ENCODE measurements at regions not wholly inside any gene's neighbourhood (a gene's known extent, or its start where the extent isn't known, plus 50 kb on each side); places are given as distances from the start of the nearest gene placed in this dataset.
A peak's percentile ranks its signal among the peaks of the same experiment; 100 is the strongest.
"Not testable (repeated sequence)": the region's sequence is repeated elsewhere in the genome, so short reads cannot be mapped to it uniquely, and the experiment has no call there.

DNA sequence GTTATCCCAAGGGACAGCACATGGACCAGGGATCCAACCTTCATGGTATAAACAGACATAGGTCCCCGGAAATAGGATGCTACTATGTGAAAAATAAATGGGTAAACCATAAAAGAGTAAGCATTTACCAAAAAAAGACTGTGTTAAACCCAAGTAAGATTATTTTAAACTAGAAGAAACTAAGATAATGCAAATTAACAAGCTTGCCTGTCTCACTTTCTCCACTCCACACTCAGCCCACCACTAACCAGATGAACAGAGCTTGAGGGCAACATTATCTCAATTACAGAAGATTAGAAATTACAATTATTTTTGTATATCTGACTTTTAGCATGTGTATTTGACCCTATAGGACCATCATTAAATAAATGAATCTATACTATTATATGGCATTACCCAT, 117.2 kb upstream of the CAV2 start:
- DNase-seq: no peak

DNA sequence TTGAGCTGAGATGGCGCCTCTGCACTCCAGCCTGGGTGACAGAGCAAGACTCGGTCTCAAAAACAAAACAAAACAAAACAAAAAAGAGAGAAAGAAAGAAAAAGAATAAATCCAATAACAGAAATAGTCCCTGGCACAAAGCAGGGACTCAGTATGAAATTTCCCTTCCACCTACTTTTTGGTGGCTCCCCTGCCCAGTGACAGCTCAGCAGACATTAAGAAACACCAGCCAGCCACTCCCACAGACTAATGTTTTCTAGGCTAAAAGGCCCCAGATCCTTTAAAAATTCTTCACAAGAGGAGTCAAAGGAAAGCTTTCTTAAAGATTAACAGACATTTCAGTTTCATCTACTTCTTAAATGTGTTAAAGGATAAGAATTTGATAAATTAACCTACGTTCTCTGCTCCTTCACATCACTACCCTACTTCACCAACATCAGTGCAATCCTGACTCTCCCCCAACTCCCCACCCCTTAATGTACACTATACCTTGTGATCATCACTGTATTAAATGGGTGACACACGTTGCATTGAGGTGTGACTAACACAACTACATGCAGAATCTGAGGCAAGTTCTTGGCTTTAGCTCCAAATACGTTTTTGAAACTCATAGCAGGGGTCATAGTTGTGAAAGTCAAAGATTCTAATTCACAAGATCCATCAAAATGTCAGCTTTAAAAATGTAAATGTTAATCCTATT, 114.5 kb upstream of the CAV2 start:
- DNase-seq: no peak

DNA sequence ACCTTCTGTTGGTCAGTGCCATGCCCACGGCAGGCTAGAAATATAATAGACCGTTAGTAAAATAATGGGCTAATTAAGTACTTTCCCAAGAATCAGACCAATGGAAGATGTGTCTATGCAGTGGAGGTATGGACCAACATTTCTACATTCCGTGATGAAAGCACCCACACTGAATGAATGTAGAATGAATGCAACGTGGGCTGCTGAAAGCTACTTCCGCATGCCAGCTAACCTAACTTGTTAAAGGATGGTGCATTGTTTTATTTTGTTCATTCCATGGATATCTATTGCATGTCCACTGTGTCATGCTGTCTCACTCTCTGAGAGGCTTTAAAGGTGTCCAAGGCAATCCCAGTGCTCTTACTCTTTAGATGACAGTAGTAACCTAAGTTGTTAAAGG, 112.9 kb upstream of the CAV2 start:
- DNase-seq: no peak

DNA sequence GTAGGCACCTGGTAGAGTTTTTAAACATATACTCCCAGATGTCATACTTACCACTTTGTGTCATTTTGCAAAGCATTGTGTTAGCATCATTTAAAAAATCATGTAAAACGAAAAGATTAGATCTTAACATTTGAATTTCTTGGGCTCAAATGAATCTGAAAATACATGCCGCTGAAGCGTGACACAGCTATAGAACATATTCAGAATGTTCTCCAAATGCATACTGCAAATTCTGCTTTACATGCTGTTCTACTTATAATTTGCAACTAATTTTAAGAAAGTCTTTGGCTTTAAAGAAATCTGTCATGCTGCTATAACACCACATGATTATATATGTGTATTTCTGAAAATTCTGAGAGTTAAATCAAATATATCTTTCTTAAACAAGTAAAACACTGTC, 109.2 kb upstream of the CAV2 start:
- no peak for DNase-seq

DNA sequence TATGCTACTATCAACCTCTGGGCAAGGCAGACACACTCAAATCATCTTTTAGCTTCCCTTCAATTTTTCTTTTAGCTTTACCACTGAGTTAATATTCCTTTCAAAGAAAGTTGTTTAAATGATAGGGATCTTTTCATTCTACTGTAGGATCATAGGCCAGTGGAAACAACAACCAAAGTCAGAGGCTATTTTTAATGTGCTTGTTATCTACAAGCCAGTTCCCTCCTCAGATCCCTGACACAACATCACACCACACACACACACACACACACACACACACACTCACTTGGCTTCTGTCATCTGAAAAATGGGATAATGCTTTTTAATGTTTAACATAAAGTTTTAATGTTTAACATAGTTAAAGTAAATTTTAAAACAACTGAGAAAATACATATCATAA, 106.7 kb upstream of the CAV2 start:
- DNase-seq: no peak

DNA sequence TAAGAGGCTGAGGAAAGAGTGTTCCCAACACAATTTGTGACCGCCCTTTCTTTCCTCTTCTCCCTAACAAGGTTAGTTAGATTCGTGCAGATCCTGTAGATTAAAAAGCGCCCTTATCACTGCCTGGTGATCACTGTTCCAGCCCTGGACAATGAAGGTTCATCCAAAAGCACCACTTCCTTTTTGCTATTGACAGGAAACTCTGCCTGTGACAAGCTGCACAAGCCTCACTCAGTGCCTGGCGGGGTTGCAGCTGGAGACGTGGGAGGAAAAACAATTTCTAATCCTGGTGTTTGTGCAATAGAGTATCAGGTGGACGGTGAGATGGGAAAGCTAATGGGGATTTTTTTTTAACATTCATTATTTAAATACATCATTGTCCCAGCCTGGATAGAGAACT, 105.9 kb upstream of the CAV2 start:
- DNase-seq: no peak

DNA sequence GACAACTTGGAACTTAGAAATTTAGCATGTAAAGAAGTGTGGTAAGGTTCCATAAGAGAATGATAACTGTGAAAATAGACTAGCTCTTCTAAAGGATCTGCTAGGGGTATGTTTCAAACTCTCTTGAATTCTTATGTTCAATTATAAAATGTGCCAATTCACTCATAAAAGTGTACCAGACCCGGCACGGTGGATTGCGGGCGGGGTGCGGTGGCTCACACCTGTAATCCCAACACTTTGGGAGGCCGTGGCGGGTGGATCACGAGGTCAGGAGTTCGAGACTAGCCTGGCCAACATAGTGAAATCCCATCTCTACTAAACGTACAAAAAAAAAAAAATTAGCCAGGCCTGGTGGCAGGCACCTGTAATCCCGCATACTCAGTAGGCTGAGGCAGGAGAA, 105.4 kb upstream of the CAV2 start:
- DNase-seq: no peak

DNA sequence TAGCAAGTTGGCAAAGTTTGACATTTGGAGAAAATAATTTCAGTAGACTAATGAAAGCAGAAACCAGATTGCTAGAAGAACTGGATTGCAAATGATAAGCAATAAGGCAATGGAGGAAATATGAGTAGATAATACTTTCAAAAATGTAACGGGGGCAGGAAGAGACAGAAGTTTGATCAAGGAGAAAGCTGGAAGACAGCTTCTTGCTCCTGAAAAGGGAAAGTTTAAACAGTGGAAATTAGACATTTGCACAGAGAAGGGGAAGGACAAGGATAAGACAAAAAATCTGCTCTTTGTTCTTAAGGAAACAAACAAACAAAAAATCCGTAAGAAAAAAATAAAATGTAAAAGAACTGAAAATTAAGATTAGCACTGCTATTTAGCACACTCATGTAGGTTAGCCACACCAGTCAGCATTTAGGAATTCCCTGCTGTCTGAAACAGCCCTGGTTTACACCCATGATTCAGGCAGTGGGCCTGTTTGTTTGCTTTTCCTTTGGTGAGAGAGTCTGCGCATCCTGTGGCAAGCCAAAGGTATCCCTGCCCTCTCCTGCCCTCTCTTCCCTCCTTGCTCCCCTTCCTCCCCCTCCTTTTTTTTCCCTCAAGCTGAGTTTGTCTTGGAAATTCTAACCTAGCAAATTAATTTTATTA, 104.3 kb upstream of the CAV2 start:
- DNase-seq: no peak

DNA sequence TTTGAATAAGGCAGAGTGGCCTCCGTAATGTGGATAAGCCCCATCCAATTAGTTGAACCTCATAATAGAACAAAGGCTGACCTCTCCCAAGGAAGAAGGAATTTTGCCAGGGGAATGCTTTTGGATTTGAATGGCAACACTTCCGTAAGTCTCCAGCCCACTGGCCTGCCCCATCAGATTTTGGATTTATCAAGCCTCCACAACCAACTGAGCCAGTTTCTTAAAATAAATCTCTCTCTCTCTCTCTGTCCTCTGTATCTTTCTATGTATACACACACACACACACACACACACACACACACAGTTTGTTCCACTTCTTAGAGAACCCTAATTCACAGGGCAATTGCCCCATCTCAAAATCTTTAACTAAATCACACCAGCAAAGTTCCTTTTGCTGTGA, 100.9 kb upstream of the CAV2 start:
- no peak for DNase-seq

DNA sequence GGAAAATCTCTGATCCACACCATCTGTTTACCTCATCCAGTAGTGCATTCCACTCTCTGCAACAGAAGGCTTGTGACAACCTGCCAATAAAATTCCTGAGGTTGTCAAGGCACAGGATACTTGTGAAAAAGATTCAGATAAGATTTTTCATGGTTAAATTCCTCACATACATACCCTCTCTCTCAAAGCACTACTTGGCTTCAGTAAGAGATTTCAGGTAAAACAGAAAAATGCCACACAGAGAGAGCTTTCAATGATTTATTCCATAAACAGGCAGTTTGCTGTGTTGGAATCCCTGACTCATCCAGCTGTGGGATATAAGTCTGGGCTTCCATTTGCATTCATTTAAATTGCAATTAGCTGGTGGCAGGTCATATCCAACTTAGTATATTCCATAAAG, 99.7 kb upstream of the CAV2 start:
- DNase-seq: no peak

DNA sequence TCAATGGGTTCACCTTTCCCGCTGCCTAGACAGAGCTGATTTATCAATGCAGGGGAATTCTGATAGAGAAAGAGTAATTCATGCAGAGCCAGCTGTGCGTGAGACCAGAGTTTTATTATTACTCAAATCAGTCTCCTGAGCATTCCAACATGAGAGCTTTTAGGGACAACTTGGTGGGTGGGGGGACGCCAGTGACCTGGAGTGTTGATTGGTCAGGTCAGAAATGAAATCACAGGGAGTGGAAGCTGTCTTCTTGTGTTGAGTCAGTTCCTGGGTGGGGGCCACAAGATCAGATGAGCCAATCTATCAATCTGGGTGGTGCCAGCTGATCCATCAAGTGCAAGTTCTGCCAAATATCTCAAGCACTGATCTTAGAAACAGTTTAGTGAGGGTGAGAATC, 99.0 kb upstream of the CAV2 start:
- no peak for DNase-seq

DNA sequence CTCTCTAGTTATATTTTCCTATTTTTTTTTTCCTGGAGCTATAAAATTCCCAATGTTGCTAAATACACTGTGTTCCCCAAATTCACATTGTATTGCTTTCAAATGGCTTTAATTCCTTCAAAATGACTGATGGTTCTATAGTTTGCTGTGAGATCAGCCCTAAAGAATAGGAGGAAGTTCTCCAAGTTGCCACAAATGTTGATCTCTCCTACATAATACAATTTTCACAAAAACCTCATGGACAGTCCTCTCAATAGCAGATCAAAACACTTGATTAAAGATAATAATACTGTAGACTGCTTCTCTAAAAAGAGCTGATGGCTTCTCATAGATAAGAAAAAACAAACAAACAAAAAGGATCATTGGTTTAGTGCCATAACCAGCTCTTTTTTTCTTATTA, 97.8 kb upstream of the CAV2 start:
- DNase-seq: no peak

DNA sequence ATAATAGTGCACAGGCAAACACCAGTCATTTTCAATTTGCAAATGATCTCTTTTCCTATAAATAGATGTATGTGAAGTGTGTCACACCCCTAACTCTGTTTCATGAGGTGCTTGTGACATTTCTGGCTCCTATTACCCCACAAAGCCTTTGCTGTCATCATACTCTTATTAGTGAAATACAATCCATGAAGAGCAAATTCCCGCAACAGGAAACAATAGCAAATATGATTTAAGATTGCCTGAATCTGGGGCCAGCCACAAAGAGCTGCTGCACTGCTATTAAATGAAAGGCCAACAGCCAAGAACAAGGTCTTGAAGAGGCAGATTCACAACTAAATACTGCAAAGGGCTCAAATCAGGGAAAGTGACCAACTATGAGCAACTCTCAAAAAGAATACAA, 96.3 kb upstream of the CAV2 start:
- peak in 1 of 2 experiments; percentile 22 for DNase-seq

DNA sequence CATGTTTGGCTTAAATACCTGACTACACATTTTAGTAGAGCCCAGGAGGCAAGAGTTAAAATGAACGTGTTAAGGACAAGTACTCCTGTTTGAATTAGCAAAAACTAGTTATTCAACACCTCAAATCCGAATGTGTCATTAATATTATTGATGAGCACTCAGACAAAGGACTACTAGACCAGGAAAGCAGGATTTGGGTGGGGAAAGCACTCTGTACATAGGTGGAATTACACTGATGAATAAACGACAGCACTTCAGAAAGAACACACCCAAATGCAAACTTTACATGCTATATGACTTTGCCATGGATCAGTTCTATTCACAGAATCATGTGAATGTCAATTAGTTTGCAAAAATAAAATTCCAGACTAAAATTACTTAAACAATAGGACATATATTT, 95.1 kb upstream of the CAV2 start:
- no peak for DNase-seq

DNA sequence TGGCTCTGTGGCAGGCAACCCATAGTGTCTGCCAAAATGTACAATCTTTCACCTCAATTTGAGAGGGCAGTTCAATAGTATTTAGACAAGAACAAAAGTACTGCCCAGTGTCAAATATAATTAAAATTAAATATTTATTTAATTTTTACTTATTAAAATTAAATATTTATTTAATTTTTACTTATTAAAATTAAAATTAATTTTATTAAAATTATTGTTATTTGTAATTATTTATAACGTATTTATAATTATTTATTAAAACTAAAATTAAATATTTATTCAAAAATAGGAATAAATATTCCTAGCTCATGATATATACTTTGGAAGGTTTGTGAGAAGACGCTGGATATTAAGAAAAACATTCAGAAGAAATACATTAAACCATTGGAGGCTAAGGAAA, 93.7 kb upstream of the CAV2 start:
- no peak for DNase-seq

DNA sequence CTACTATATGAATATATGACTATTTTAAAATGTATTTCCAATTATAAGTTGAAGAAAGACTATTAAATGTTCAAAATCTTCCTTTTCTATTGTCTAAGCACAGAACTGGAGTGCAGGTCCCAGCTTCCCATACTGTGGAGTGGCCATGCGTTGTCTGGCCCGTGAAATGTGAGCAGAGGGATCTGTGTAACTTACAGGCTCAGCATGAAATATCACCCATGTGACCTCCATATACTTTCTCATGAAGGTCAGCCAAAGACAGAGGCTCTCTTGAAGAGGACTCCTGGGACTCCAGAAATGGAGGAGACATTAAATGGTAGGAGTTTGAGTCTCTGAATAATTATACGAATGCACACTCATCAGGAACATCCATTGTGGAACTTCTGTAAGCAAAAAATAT, 92.4 kb upstream of the CAV2 start:
- DNase-seq: no peak

DNA sequence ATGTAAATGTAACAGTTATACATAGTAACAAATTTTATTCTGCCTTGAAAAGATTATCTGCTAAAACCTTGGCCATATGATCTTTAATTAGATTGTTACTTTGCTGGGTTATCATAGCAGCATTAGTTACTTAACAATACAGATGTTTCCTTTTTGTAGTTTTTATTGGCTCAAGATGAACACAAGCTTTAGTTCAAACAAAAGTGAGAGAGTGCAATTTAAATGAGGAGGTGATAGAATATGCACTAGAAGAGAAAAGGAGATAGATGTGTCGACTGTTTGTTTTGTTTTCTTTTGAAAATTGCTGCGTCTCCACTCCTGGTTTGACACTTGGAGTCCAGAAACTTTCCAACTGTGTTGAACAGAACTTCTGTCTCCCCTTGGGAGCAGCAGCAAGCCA, 91.4 kb upstream of the CAV2 start:
- DNase-seq: no peak

DNA sequence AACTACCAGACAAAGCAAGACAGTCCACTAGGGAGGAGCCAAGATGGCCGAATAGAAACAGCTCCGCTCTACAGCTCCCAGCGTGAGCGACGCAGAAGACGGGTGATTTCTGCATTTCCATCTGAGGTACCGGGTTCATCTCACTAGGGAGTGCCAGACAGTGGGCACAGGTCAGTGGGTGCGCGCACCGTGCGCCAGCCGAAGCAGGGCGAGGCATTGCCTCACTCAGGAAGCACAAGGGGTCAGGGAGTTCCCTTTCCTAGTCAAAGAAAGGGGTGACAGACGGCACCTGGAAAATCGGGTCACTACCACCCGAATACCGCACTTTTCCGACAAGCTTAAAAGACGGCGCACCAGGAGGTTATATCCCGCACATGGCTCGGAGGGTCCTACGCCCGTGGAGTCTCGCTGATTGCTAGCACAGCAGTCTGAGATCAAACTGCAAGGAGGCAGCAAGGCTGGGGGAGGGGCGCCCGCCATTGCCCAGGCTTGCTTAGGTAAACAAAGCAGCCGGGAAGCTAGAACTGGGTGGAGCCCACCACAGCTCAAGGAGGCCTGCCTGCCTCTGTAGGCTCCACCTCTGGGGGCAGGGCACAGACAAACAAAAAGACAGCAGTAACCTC, 90.6 kb upstream of the CAV2 start:
- DNase-seq: not testable (repeated sequence)

DNA sequence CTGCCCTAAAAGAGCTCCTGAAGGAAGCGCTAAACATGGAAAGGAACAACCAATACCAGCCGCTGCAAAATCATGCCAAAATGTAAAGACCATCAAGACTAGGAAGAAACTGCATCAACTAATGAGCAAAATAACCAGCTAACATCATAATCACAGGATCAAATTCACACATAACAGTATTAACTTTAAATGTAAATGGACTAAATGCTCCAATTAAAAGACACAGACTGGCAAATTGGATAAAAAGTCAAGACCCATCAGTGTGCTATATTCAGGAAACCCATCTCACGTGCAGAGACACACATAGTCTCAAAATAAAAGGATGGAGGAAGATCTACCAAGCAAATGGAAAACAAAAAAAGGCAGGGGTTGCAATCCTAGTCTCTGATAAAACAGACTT, 88.8 kb upstream of the CAV2 start:
- not testable (repeated sequence) for DNase-seq

DNA sequence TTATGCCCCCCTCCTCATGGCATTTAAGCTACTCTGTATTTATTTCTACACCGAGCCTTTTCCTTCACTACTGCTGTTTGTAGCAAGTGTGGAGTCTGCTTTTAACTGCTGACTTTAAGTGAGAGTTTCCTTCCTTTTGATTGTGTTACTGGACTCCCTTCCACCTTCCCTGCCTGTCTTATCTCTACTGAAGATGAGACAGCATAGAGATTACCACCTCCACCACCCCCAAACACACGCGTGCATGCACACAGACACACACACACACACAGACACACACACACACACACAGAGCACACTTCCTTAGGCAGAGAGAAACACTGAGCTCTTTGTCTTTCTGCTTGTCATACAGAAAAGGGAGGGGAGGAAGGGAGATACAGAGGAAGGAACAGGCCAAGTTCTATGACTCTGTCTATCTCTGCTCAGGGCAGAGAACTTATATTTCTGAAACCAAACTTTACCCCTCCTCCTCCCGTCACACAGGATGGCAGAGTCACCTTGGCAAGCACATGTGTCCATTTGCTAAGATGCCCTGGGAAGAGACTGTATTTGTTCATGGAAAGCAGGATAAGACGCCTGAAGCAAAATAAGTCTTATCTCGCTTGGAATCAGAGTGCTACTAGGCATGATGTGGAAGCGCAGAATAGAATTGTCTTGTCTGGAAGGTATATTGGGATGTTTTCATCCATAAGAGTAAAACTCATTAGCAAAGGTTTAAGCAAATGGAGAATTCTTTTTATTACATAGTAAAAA, 81.8 kb upstream of the CAV2 start:
- DNase-seq: no peak

DNA sequence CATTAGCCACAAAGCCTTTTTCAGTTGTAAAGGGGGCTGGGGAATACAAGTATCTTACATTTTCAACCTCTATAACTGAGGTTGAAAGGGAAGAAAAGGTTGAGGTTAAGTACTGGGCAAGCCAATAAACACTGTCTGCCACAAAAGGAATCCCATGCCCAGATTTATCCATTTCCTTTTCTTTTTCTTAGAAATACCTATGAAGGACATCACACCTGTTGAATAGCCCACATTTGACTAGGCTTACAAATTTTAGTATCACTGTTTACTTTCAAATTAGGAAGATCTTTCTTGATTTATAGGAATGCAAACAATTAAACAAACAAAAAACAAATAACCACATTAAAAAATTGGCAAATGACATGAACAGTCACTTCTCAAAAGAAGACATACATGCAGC, 81.0 kb upstream of the CAV2 start:
- no peak for DNase-seq

DNA sequence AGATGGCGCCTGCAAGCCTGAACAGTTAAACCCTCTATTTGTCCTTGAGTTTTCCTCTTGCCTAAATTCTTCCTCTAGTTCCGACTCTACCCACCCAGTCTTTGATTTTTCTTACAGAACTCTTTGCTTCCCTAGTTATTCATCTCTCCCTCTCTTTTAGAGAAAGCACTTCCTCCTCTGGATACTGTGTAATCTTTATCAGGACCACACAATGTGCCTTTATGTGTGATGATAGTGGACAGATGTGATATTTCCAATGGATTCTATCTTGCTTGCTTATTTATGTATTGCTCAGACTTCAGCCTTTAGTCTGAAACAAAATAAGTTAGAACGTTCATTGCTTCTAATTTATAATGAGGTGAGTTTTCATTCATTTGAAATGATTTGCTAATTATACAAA, 79.5 kb upstream of the CAV2 start:
- no peak for DNase-seq

DNA sequence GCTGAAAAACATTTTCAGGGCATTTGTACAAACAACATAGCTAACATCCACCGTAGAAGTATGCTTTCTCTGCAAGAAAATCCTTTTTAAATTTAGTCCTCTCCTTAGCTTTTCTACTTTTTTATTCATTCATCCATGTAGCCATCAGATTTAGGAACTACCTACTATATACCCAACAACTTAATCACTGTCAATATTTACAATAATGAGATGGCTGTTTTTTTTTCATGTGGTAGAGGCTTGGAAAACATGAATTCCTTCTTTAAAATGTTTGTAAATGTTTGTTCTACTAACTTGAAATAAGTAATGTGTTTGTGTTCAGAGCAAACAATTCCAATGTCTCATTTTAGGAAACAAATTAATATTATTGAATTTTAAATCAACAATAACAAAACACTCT, 78.2 kb upstream of the CAV2 start:
- DNase-seq: no peak

DNA sequence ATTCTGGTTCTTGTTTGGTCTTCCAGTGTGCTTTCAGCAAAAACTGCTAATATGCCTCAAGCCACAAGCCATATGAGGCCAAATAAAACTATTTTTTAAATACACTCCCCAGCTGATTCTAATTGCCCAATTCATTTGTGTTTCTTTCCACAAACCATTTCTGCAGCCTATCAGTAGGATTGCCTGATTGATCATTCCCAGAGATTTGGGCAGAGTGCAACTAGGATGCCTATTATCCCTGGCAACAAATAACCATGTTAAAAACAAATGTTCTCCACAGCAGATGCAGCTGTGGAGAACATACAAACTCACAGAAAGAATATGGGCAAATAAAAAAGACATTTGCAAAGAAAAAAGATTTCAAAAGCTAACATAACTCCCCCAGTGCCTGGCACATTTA, 76.9 kb upstream of the CAV2 start:
- DNase-seq: no peak

All from NCI-H187 (cell line).